K562 (cell line): ENCODE measurements at regions not wholly inside any gene's neighbourhood (a gene's known extent, or its start where the extent isn't known, plus 50 kb on each side); places are given as distances from the start of the nearest gene placed in this dataset.

Source experiments
- CC2D1A ChIP-seq: fragments of 450-650 bp; IDR thresholded peaks from 2 replicates; pipeline ENCODE4 v1.6.1; 2017; ENCODE audit warnings: mild to moderate bottlenecking
- EGR1 ChIP-seq: fragments of 450-650 bp; conservative IDR thresholded peaks from 2 replicates; pipeline ENCODE4 v1.6.1; 2017; ENCODE audit warnings: mild to moderate bottlenecking
- JUND ChIP-seq, 2 experiments: IDR thresholded peaks; 2 replicates in 1 of 2; 3 replicates in 1 of 2; pipeline ENCODE4 v1.6.1; 2011; ENCODE audit warnings: borderline replicate concordance in 2 of 2, low read depth in 2 of 2, low read length in 2 of 2, improper control_type of control experiment in 1 of 2, missing biosample characterization in 1 of 2, missing genetic modification characterization in 1 of 2, missing genetic modification reagents in 1 of 2
- MYNN ChIP-seq, 2 experiments: sonication (generic); formaldehyde crosslinking in 1 of 2; IDR thresholded peaks; 2 replicates each; pipeline versions ENCODE4 v1.5.0 to v1.6.1; 2016 to 2020; ENCODE audit warnings: antibody characterized with exemption in 1 of 2, missing genetic modification reagents in 1 of 2
- U2AF1 ChIP-seq: fragments of 200-400 bp; formaldehyde crosslinking; optimal IDR thresholded peaks from 2 replicates; pipeline ENCODE3; 2017; ENCODE audit warnings: mild to moderate bottlenecking, low read depth, low read length, moderate library complexity
- ZNF695 ChIP-seq: fragments of 450-650 bp; formaldehyde crosslinking; IDR thresholded peaks from 2 replicates; pipeline ENCODE4 v1.4.0; 2020; ENCODE audit warnings: mild to moderate bottlenecking, moderate library complexity
- TF ChIP-seq, protein P1 (sequence below): sonication (generic); formaldehyde crosslinking; IDR thresholded peaks from 2 replicates; pipeline ENCODE4 v1.8.1; 2022; ENCODE audit warnings: missing genetic modification reagents
- TF ChIP-seq, protein P2 (sequence below), 3 experiments: IDR thresholded peaks in 2 of 3; conservative IDR thresholded peaks in 1 of 3; 2 replicates each; pipeline ENCODE4 v1.5.1; 2011 to 2012; ENCODE audit warnings: low read length in 3 of 3, mild to moderate bottlenecking in 3 of 3, control low read depth in 2 of 3, improper control_type of control experiment in 1 of 3, inconsistent platforms in 1 of 3, low read depth in 1 of 3, mixed read lengths in 1 of 3, moderate library complexity in 1 of 3; ENCODE audit not compliant: insufficient read depth in 2 of 3
- TF ChIP-seq, protein P3 (sequence below): sonication (generic); formaldehyde crosslinking; IDR thresholded peaks from 2 replicates; pipeline ENCODE4 v1.9.0; 2022; ENCODE audit warnings: mild to moderate bottlenecking, missing genetic modification reagents

DNA sequence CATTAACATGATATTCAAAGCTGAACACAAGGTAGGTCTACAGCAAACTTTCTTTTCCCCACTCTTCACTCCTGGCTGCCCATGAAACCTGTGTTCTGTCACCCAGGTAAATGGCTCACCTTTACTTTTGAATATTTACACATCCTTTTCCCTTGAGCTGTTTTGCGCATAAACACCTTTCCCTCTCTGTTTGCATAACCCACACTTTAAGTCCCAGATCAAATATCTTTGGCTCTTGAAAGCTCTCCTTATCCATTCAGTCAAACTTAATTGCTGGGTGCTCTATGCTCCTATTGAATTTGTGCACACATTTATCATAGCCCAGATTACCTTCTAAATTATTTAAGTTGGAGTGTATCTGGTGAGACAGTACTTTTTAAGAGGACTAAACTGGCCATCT lies 51.7 kb upstream of the ATP8A1 start:
- no peak for TF ChIP-seq MYNN (IDR thresholded peaks at IDR 0.05)
- no peak for TF ChIP-seq MYNN (CRISPR knock-in tag; IDR thresholded peaks at IDR 0.05)
- TF ChIP-seq EGR1, result no peak
- TF ChIP-seq JUND (IDR thresholded peaks at IDR 0.05; ENCODE audit: borderline replicate concordance, low read depth, low read length), result no peak
- no peak for TF ChIP-seq JUND (tag; IDR thresholded peaks at IDR 0.05; ENCODE audit: borderline replicate concordance, low read depth, low read length)
- TF ChIP-seq U2AF1, result no peak
- TF ChIP-seq, protein P1, sequence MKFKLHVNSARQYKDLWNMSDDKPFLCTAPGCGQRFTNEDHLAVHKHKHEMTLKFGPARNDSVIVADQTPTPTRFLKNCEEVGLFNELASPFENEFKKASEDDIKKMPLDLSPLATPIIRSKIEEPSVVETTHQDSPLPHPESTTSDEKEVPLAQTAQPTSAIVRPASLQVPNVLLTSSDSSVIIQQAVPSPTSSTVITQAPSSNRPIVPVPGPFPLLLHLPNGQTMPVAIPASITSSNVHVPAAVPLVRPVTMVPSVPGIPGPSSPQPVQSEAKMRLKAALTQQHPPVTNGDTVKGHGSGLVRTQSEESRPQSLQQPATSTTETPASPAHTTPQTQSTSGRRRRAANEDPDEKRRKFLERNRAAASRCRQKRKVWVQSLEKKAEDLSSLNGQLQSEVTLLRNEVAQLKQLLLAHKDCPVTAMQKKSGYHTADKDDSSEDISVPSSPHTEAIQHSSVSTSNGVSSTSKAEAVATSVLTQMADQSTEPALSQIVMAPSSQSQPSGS (CRISPR knock-in tag), result no peak
- TF ChIP-seq ZNF695 (CRISPR knock-in tag), result no peak
- TF ChIP-seq, protein P2, sequence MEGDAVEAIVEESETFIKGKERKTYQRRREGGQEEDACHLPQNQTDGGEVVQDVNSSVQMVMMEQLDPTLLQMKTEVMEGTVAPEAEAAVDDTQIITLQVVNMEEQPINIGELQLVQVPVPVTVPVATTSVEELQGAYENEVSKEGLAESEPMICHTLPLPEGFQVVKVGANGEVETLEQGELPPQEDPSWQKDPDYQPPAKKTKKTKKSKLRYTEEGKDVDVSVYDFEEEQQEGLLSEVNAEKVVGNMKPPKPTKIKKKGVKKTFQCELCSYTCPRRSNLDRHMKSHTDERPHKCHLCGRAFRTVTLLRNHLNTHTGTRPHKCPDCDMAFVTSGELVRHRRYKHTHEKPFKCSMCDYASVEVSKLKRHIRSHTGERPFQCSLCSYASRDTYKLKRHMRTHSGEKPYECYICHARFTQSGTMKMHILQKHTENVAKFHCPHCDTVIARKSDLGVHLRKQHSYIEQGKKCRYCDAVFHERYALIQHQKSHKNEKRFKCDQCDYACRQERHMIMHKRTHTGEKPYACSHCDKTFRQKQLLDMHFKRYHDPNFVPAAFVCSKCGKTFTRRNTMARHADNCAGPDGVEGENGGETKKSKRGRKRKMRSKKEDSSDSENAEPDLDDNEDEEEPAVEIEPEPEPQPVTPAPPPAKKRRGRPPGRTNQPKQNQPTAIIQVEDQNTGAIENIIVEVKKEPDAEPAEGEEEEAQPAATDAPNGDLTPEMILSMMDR (IDR thresholded peaks at IDR 0.05 in 2 of 3, conservative IDR thresholded peaks at IDR 0.05 in 1 of 3; ENCODE audit: insufficient read depth in 2 of 3, low read depth in 1 of 3, low read length in 3 of 3), result no peak
- TF ChIP-seq, protein P3, sequence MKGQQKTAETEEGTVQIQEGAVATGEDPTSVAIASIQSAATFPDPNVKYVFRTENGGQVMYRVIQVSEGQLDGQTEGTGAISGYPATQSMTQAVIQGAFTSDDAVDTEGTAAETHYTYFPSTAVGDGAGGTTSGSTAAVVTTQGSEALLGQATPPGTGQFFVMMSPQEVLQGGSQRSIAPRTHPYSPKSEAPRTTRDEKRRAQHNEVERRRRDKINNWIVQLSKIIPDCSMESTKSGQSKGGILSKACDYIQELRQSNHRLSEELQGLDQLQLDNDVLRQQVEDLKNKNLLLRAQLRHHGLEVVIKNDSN (CRISPR knock-in tag), result no peak
- TF ChIP-seq CC2D1A, result no peak
